Omental fat pad (tissue), 3 donors: ENCODE measurements at regions not wholly inside any gene's neighbourhood (a gene's known extent, or its start where the extent isn't known, plus 50 kb on each side); places are given as distances from the start of the nearest gene placed in this dataset.
"Not testable (repeated sequence)": the region's sequence is repeated elsewhere in the genome, so short reads cannot be mapped to it uniquely, and the experiment has no call there.

Experiments used
- ATAC-seq: fragments of 150-250 bp; one replicate; pipeline ENCODE4 v1.9.1; 2016; ENCODE audit warnings: mild to moderate bottlenecking, moderate library complexity; ENCODE audit not compliant: low FRiP score
- DNase-seq: peaks from one replicate; pipeline ENCODE4 v3.0.0-alpha.2; 2019; ENCODE audit warnings: low spot score
- TF ChIP-seq, protein P1 (sequence below), 3 donors: fragments of 450-650 bp; IDR thresholded peaks; one replicate each; pipeline ENCODE4 v1.5.1; 2016 to 2017; ENCODE audit warnings: antibody characterized with exemption in 3 of 3, mild to moderate bottlenecking in 3 of 3, moderate library complexity in 2 of 3

- DNase-seq, result no peak
- TF ChIP-seq, protein P1, sequence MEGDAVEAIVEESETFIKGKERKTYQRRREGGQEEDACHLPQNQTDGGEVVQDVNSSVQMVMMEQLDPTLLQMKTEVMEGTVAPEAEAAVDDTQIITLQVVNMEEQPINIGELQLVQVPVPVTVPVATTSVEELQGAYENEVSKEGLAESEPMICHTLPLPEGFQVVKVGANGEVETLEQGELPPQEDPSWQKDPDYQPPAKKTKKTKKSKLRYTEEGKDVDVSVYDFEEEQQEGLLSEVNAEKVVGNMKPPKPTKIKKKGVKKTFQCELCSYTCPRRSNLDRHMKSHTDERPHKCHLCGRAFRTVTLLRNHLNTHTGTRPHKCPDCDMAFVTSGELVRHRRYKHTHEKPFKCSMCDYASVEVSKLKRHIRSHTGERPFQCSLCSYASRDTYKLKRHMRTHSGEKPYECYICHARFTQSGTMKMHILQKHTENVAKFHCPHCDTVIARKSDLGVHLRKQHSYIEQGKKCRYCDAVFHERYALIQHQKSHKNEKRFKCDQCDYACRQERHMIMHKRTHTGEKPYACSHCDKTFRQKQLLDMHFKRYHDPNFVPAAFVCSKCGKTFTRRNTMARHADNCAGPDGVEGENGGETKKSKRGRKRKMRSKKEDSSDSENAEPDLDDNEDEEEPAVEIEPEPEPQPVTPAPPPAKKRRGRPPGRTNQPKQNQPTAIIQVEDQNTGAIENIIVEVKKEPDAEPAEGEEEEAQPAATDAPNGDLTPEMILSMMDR (IDR thresholded peaks at IDR 0.05), result no peak
- ATAC-seq, result no peak
Measured at GRCh38 chr7:118938845-118939244, 714.3 kb downstream of the ANKRD7 start.

GRCh38 chr7:118944271-118944670 lies 719.8 kb downstream of the ANKRD7 start:
- DNase-seq (no peak), ATAC-seq (no peak)
- TF ChIP-seq, protein P1 (IDR thresholded peaks at IDR 0.05), result no peak

GRCh38 chr7:118945911-118946682 lies 721.6 kb downstream of the ANKRD7 start:
- TF ChIP-seq, protein P1 (IDR thresholded peaks at IDR 0.05), result no peak
- DNase-seq, result no peak
- no peak for ATAC-seq

DNA sequence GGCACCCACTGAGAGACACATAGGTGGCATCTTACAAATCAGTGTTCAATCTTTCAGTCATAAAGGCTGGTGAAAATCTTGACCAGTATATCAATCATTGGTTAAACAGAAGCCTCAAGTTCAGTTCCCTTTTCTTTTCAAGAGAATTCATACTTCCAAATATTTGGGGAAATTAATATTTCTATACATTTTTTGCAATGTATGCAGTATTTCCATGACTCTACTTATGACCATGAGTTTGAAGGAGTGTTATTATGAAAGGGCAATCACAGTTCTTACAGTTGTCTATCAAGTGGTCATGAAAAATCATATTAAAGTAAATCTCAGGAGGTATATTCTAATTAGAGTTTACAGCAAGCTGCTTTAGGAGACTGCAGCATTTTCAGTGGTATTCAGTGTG lies 724.0 kb downstream of the ANKRD7 start:
- ATAC-seq (no peak), DNase-seq (no peak)
- TF ChIP-seq, protein P1 (IDR thresholded peaks at IDR 0.05), result no peak

DNA sequence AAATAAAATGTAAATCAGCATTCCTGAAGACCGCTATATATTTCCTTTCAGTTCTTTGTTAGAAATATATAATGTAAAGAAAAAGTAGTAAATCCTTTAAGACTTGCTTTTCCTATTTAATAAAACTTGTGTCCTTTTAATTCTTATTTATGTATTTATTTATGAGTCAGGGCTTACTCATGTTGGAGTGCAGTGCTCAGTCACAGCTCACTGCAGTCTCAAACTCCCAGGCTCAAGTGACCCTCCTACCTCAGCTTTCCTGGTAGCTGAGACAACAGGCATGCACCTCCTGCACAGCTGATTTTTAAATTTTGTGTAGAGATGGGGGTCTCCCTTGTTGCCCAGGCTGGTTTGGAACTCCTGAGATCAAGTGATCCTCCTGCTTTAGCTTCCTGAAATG lies 724.5 kb downstream of the ANKRD7 start:
- ATAC-seq, result no peak
- TF ChIP-seq, protein P1 (IDR thresholded peaks at IDR 0.05), result no peak
- DNase-seq, result no peak

DNA sequence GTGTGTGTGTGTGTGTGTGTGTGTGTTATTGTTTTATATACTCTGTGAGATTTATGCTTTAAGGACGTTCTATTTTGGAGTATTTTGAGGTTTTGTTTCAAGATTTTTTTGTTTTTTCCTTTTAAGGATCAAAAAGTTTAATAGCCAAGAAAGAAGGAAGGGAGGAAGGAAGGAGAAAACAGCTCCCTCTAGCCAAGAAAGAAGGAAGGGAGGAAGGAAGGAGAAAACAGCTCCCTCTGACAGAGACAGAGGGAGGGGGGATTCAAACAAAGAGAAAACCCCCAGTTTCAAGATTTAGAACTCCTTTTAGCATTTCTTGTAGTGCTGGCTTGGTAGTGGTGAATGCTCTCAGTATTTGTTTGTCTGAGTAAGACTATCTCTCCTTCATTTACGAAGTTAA lies 731.8 kb downstream of the ANKRD7 start:
- DNase-seq, ATAC-seq: not testable (repeated sequence)

- ATAC-seq (no peak), DNase-seq (no peak)
- TF ChIP-seq, protein P1 (IDR thresholded peaks at IDR 0.05), result no peak
Measured at GRCh38 chr7:118969370-118969769, 744.9 kb downstream of the ANKRD7 start.
